ENCODE measurements at regions not wholly inside any gene's neighbourhood (a gene's known extent, or its start where the extent isn't known, plus 50 kb on each side); places are given as distances from the start of the nearest gene placed in this dataset.

DNA sequence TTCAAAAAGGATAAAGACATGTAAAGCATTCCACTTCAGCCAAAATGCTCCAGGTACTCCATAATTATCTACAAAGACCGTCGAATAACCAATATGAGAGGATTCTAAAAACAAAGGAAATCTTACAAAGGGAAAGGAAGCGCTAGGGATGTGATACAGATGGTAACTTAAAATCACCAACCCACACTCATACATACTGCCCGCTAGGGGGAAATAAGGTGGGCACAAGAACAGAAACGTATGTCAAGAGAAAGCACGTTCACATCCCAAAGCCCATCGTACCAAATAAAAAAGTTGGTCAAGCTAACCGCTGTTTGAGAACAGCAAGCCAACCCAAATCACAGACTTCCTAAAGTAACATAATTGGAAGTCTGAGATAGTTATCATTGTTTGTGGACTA lies 429.4 kb downstream of the SHQ1 start:
- TF ChIP-seq POLR2A (IDR thresholded peaks at IDR 0.05) = no peak
- TF ChIP-seq, protein P1, sequence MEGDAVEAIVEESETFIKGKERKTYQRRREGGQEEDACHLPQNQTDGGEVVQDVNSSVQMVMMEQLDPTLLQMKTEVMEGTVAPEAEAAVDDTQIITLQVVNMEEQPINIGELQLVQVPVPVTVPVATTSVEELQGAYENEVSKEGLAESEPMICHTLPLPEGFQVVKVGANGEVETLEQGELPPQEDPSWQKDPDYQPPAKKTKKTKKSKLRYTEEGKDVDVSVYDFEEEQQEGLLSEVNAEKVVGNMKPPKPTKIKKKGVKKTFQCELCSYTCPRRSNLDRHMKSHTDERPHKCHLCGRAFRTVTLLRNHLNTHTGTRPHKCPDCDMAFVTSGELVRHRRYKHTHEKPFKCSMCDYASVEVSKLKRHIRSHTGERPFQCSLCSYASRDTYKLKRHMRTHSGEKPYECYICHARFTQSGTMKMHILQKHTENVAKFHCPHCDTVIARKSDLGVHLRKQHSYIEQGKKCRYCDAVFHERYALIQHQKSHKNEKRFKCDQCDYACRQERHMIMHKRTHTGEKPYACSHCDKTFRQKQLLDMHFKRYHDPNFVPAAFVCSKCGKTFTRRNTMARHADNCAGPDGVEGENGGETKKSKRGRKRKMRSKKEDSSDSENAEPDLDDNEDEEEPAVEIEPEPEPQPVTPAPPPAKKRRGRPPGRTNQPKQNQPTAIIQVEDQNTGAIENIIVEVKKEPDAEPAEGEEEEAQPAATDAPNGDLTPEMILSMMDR (IDR thresholded peaks at IDR 0.05) = no peak

Data from right lobe of liver (tissue), 4 donors.